GM19043 (cell line): ENCODE measurements at regions not wholly inside any gene's neighbourhood (a gene's known extent, or its start where the extent isn't known, plus 50 kb on each side); places are given as distances from the start of the nearest gene placed in this dataset.

Source experiments
- ATAC-seq: cut with Tn5 transposase; IDR thresholded peaks from one replicate; pipeline ENCODE4 v1.9.1; 2021; ENCODE audit warnings: low read depth; ENCODE audit not compliant: unreplicated experiment

DNA sequence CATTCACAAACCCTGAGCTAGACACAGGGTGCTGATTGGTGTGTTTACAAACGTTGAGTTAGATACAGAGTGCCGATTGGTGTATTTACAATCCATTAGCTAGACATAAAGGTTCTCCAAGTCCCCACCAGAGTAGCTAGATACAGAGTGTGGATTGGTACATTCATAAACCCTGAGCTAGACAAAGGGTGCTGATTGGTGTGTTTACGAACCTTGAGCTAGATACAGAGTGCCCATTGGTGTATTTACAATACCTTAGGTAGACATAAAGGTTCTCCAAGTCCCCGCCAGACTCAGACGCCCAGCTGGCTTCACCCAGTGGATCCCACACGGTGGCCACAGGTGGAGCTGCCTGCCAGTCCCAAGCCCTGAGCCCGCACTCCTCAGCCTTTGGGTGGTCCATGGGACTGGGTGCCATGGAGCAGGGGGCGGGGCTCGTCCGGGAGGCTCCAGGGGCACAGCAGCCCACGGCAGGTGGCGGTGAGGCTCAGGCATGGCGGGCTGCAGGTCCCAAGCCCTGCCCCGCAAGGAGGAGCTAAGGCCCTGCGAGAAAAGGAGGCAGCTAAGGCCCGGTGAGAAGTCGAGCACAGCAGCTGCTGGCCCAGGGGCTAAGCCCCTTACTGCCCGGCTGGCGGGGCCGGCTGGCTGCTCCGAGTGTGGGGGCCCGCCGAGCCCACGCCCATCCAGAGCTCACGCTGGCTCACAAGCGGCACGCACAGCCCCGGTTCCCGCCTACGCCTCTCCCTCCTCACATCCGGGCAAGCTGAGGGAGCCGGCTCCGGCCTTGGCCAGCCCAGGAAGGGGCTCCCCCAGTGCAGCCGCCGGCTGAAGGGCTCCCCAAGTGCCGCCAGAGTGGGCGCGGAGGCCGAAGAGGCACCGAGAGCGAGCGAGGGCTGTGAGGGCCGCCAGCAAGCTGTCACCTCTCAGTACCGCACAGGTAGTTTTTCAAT is 1039.2 kb upstream of the CDH9 start:
- ATAC-seq, result no peak

DNA sequence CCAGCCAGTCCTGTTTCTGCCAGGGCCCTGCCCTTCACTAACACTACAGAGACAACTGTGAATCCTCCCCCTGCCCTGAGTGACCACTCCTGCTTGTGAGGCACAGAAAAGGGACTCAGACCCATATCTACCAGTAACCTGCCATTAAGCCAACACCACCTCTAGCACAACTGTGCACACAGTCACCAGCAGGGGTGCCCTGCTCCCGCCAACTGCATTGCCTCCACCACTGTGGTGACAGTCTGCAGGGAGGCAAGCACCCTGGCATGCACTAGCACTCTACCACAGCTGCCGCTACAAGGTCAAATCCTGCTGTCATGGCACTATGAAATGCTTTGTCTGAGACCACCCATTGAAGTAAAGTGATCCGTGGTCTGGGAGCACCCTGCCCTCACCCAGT is 1028.5 kb upstream of the CDH9 start:
- no peak for ATAC-seq

DNA sequence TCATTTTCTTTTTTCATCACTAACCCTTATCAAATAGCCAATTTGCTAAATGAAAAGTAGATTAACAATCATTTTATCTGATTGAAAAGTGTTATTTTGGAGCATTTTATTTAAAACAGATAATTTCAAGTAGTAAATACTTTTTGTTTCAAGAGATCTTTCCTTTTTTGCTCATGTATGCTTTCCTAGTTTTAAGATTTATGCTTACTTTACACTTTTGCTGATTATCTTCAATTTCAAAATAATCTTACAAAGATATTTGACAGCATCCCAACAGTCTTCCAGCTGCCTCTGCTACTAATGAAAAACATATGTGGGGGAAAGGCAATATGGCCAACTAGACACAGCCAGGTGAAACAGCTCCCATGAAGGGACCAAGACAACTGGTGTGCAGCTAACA is 1027.3 kb upstream of the CDH9 start:
- no peak for ATAC-seq

DNA sequence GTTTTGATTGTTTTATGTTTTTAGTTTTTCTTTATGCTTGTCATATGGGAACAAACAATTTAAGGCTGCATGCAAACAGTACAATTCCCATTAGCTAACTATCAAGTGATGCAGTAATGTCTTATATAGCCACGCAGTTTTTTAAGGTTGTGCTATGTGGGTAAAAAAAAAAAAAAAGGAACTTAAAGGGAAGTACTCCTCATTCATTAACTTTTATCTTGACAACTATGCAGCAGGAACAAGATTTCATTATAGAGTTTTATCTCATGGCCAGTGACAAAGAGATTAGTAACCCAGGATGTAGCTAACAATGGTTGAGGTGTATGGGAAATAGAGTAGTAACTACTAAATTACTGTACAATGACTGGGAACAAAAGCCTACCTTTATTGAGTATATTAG is 1008.2 kb upstream of the CDH9 start:
- no peak for ATAC-seq

DNA sequence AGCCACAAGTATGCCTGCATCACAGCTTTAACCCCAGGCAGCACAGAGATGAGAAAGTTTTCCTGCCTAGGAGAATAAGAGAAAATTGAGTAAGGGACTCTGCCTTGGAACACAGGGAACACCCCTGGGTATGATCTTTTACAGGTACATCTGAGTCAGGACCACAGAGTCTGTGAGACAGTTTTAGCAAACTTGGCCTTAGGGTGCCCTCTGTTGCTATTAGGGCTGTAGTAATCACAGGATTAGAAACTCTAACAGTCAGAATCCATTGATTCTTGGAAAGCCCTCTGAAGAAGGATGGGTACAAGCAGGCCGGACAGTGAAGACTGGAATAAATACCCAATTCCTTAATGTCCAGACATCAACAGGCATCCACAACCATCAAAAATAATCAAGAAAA is 989.5 kb upstream of the CDH9 start:
- ATAC-seq, result no peak

DNA sequence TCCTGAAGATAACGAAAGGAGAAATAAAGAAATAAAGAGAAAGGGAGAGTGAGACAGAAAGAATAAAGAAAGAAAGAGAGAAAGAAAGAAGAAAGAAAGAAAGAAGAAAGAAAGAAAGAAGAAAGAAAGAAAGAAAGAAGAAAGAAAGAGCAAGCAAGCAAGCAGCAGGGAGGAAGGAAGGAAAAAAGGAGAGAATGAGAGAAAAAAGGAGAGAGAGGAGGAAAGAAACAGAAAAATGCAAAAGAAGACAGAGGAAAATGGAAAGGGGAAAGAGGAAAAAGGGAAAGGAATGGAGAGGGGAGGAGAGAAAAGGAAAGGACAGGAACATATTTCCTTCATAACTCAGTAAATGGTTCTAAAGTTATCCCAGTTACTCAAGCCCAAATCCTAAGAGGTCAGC is 978.8 kb upstream of the CDH9 start:
- no peak for ATAC-seq

DNA sequence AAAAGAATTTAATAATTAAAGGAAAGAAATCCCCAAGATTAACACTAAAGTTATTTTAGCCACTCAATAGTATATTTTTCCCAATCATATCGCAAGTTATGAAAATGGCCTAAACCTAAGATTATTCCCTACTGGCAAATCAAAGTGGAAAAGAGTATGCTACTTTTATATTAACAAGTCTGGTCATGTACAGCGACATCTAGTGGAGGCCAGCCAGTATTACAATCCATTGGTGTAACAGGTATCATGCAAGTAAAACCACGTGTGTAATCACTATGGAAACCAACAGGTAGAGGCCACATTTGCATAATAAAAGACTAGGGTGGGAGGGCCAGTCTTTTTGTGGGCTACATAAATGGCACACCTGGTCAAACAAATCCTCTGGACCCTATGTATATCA is 976.4 kb upstream of the CDH9 start:
- ATAC-seq, result no peak

DNA sequence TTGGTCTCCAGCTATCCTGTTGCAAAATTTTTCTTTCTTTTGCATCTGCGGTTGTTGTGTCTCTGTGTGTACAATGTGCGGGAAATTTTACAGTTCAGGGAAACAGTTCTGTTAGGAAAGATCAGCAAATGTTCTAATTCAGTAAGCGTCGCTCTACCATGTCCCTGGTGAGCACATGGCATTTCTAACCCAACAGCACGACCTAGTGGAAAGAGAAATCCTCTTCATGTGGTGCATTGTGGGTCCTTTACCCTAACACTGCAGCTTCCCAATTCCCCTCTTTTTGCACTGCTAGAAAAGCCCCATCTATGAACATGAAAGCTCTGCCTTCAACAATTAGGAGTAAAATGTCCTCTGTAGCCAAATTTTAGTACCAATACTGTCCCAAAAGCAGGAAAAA is 974.2 kb upstream of the CDH9 start:
- no peak for ATAC-seq

DNA sequence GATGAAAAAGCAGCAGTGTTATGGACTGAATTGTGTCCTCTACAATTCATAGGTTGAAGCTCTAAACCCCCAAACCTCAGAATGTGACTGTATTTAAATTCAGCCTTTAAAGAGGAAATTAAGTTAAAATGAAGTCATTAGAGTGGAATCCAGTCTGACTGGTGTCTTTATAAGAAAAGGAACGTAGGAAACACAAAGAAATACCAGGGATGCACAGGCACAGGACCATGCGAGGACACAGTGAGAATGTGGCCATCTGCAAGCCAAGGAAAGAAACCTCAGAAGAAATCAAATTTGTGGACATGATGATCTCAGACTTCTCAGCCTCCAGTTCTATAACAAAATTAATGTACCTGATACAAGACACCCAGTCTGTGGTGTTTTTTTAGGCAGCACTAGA is 971.2 kb upstream of the CDH9 start:
- ATAC-seq, result no peak

DNA sequence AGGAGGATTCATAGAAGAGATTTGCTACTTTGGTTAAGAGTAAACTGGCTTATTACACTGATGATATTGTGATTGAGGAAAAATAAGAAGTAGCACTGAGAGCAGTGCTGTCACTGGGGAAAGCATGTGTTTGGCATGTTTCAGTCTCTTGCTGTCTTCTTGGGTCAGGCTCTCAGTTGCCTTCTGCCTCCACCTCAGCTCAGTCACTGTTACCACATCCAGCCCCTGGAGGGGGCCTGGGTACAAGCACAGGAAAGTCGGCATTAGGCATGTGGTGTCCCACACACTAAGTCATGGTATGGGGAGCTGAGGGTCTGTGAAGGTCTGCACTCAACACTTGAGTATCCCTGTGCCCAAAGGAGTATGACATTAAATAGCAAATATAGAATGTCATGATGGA is 958.3 kb upstream of the CDH9 start:
- ATAC-seq, result no peak

DNA sequence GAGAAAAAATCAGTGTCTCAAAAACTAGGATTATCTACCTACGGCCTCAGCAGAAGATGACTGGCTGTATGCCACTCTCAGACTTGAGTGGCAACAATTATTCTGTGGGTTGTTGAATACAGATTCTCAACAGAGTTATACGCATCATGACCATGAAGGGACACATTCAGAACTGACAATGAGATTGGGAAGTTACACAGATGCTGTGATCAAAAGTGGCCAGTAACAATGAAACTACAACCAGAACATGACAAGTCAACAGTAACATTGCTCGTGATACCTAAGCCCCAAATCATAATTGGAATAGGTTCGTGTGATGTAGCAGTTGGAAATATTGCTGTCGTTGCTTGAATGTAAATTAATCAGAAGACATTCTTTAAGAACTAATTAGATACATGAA is 957.5 kb upstream of the CDH9 start:
- ATAC-seq, result no peak

DNA sequence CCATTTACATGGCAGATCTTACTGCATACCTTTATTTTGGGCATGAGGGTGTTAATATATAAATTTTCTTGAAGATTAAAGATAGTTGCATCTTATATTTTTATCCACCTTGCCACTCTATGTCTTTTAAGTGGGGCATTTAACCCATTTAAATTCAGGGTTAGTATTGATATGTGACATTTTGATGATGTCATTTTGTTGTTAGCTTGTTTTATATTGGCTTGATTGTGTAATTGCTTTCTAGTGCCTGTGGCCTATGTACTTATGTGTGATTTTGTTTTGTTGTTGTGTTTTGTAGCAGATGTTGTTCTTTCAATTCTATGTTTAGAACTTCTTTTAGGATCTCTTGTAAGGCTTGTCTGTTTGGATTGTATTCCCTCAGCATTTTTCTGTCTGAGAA is 939.9 kb upstream of the CDH9 start:
- no peak for ATAC-seq

DNA sequence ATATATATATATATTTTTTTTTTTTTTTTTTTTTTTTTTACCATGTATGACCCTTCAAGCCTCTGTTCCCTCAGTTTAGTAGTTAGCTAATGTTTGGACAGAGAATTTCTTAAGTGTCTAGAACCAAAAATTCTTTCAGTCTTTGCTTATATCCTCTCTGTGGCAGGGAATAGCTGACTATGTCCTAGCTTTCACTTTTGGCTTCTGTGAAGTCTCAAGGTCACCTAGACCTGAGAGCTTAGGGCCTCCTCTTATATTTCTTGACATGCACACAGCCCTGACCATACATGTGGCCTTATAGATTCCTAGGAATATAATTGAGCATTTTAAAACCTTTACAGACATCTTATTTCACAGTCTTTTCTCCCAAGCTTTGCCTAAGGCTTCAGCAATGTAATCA is 930.8 kb upstream of the CDH9 start:
- ATAC-seq, result no peak

DNA sequence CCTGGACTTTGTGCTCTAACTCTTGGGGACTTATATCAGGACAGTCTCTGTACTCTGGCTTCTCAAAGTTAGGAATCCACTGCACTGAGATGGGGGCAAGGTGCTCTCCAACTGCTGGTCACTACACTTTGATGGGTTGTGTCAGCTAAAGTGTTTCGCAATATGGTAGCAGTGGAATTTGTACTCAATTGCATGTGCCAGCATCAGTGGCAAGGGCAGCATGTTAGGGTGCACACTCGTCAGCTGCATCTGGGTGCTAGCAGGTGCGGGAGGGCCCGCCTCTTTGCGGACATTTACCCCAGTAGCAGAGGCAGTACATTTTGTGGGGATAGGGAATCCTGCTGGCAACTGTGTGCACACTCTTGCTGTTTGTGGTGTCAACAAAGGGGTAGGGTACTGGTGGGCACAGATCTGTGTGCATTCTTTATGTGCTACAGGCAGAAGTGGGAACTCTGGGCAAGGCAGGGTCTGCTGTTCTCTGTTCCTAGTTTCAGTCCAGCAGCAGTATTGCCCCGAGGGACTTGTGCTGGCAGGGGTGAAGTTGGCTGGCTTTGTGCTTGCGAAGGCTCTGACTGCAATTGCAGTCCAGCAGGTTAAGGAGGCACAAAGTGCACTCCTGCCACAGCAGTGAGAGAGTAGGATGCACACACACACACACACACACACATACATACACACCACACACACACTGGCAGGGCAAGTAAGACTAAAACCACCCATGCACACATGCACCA is 924.8 kb upstream of the CDH9 start:
- ATAC-seq, result no peak

DNA sequence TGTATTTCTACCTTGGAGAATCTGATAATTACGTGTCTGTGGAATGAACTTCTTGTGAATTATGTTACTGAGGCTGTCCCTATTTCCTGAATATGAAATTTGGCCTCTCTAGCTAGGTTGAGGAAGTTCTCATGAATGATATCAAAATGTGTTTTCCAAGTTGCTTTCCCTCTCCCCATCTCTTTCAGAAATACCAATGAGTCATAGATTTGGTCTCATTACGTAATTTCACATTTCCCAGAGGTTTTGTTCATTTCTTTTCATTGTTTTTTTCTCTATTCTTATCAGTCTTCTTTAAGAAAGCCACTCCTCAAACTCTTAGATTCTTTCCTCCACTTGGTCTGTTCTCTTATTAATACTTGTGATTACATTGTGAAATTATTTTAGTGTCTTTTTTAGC is 923.8 kb upstream of the CDH9 start:
- ATAC-seq, result no peak

DNA sequence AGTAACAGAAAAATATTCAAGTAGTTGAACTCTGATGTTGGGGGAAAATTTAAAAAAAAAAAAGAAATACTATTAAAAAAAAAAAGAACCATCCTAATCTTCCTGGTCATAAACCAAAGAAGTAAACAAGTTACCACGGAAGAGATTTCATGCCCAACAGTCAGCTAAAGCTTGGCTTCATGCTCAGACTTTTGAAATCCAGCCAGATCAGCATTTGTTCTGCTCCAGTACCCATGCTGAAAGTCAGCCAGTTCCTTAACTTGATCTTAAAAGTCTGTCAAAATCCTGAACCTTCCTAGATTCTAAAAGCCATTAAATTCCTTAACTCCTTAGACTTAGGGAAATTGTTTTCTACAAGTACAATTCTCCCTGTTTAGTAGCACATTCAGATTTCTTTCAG is 908.7 kb upstream of the CDH9 start:
- no peak for ATAC-seq

DNA sequence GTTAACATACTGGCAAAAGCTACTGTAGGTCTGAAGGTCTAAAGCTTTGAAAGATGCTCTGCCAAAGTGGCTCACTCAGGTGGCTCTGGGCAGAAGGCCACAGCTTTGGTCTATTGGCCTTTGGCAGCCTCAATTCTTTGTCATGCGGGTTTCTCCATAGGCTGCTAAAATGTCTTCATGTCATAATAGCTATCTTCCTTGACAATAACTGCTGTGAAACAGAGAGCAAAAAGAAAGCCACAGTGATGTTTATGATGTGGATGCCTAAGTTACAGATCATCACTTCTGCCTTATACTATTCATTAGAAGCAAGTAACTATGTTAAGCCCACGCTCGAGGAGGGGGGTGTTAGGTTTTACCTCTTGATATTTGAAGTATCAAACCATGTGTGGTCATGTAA is 906.1 kb upstream of the CDH9 start:
- no peak for ATAC-seq

DNA sequence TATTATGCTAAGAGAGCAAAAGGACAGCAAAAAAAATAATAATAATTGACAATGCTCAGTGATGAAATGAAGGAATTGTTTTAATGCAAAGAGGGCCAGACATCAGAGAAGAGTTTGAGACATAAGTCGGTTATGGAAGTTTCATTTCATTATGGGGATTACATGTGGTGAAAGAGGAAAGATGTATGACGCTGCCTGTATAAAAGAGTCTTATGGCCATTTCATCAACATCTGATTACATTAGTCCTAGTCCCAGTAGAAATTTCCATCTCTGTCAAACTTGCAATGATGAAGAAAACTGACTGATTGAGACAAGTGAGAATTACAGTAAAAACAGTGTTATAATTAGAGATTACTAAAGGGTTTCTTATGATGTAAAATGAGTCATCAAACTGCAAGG is 900.6 kb upstream of the CDH9 start:
- no peak for ATAC-seq

DNA sequence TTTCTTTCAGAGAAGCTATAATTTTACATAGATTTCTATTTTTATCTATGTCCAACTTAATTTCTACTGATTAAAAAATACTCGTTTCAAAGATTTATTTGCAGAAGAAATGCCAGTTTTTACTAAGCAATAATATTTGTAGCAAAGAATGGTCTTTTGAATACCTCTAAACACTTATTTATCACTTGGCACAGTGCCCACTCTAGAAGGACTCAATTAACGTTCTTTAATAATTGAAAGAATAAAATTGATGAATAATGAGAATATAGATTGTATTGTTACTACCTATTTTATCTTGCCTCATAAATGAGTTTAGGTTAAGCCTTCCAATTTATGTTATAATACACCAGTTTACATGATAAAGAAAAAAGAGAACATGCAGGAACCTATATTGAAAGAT is 889.7 kb upstream of the CDH9 start:
- ATAC-seq, result no peak

DNA sequence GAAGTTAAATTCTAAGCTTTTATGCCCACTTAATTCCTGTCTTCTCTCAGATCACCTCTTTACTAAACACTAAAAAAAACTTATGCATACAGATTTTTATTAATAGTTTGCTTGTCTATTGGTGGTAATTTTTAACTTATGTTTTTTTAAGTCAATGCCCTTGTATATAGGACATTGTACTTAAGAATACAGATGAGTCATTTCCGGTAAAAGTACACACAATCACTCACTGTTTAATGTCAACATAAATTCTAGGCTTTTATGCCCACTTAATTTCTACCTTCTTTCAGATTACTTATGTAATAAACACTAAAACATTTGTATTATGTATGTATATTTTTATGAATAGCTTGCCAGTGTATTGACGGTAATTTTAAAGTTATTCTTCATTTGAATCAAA is 872.8 kb upstream of the CDH9 start:
- no peak for ATAC-seq

DNA sequence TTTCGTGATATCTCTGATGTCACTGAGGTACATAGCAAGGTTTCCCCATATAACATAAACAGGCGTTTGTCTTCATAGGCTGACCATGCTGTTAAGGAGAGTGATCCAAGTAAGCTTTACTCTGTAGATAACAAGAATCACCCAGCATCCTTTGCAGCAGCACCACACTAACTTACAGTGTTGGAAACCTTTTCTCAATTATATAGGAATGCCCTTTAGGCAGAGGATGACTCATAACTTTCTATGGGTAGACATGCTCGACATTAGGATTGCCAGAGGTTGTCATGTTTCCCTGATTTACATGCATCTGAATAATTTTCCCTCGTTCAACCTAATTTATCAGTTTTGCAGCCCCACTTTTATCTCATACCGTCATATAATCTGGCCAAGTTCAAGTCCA is 870.0 kb upstream of the CDH9 start:
- no peak for ATAC-seq

DNA sequence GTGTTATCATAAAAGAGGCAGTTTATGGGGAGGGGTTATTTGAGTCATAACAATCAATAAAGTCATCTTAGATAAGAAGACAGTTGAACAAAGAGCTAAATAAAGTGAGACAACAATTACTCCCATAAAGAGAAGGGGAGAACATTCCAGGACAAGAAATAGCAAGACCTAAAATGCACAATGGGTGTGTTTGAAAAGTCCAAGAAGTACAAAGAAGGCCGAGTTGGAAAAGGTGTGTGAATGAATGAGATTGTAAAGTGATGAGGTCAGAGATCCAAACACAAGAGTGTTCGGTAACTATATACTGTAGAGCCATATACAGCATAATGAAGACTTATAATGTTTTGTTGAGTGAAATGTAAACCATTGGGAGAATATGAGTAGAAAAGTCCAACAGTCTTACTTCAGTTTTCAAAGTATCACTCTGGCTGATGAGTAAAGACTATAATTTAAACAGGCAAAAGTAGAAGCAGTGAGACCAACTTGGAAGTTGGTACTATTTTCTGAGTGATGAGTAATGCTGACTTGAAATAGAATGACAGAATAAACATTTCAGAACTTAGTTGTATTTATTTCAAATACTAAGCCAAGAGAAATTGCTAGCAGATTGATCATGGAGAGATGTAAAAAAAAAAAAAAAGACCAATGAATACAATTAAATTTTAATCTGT is 868.7 kb upstream of the CDH9 start:
- no peak for ATAC-seq
